Keratinocyte (primary cell): ENCODE measurements at regions not wholly inside any gene's neighbourhood (a gene's known extent, or its start where the extent isn't known, plus 50 kb on each side); places are given as distances from the start of the nearest gene placed in this dataset.

Source experiments
- DNase-seq: peaks from one replicate; pipeline ENCODE4 v3.0.0-alpha.2; 2011; ENCODE audit warnings: low read depth, missing footprints, low spot score
- FAIRE-seq: peaks from 2 replicates; lab custom pipeline; 2011; peaks lifted over from hg19 to GRCh38; lab: Jason Lieb, UNC
- H2AFZ ChIP-seq: 2 replicates; pipeline ENCODE4 v1.6.0; 2012; ENCODE audit warnings: low read length, control low read depth, inconsistent platforms; ENCODE audit not compliant: control insufficient read depth
- H3K27ac ChIP-seq: 2 replicates; pipeline ENCODE4 v1.5.1; 2011; ENCODE audit warnings: low read length; ENCODE audit not compliant: control insufficient read depth, insufficient read depth
- H3K27me3 ChIP-seq: 3 replicates; pipeline ENCODE4 v1.6.0; 2011; ENCODE audit warnings: low read length; ENCODE audit not compliant: control insufficient read depth, insufficient read depth; ENCODE audit errors: extremely low read depth
- H3K36me3 ChIP-seq, 2 experiments: 2 replicates in 1 of 2; 3 replicates in 1 of 2; pipeline ENCODE4 v1.5.1; 2011; ENCODE audit warnings: low read length in 2 of 2, mild to moderate bottlenecking in 1 of 2; ENCODE audit not compliant: control insufficient read depth in 2 of 2, insufficient read depth in 2 of 2; ENCODE audit errors: extremely low read depth in 1 of 2
- H3K4me1 ChIP-seq: 3 replicates; pipeline ENCODE4 v1.5.1; 2011; ENCODE audit warnings: low read length; ENCODE audit not compliant: control insufficient read depth, insufficient read depth; ENCODE audit errors: extremely low read depth
- H3K4me2 ChIP-seq: 3 replicates; pipeline ENCODE4 v1.6.0; 2011; ENCODE audit warnings: low read depth, low read length; ENCODE audit not compliant: control insufficient read depth, insufficient read depth; ENCODE audit errors: extremely low read depth
- H3K4me3 ChIP-seq, 3 experiments: fragments of 200-600 bp in 1 of 3; sonication (generic) in 1 of 3; 2 replicates in 2 of 3; 3 replicates in 1 of 3; pipeline ENCODE4 v1.5.1; 2011 to 2016; ENCODE audit warnings: low read length in 3 of 3, mild to moderate bottlenecking in 3 of 3, control low read depth in 2 of 3, inconsistent platforms in 1 of 3, low read depth in 1 of 3, mixed read lengths in 1 of 3, mixed run types in 1 of 3, moderate library complexity in 1 of 3; ENCODE audit not compliant: control insufficient read depth in 2 of 3, insufficient read depth in 2 of 3; ENCODE audit errors: extremely low read depth in 1 of 3
- H3K79me2 ChIP-seq: 2 replicates; pipeline ENCODE4 v1.6.0; 2012; ENCODE audit warnings: low read length; ENCODE audit not compliant: control insufficient read depth, insufficient read depth
- H3K9ac ChIP-seq: 3 replicates; pipeline ENCODE4 v1.6.0; 2011; ENCODE audit warnings: low read length; ENCODE audit not compliant: control insufficient read depth, insufficient read depth; ENCODE audit errors: extremely low read depth
- H3K9me1 ChIP-seq: 3 replicates; pipeline ENCODE4 v1.6.0; 2011; ENCODE audit warnings: low read length; ENCODE audit not compliant: control insufficient read depth, insufficient read depth; ENCODE audit errors: extremely low read depth
- H3K9me3 ChIP-seq: 2 replicates; pipeline ENCODE4 v1.5.1; 2012; ENCODE audit warnings: low read depth, low read length; ENCODE audit not compliant: control insufficient read depth
- H4K20me1 ChIP-seq: 3 replicates; pipeline ENCODE4 v1.6.0; 2011; ENCODE audit warnings: low read length; ENCODE audit not compliant: control insufficient read depth, insufficient read depth; ENCODE audit errors: extremely low read depth
- EZH2 ChIP-seq: IDR thresholded peaks from one replicate; pipeline ENCODE4 v1.6.1; 2012; ENCODE audit warnings: inconsistent platforms, mild to moderate bottlenecking, low read length, moderate library complexity
- dilution Hi-C: fragments of 300-500 bp; cut with MboI; formaldehyde crosslinking; loops from one replicate; pipeline ENCODE4 v1.7.0; 2020; ENCODE audit warnings: low sequenced_read_pairs; ENCODE audit not compliant: extremely low pct_ligation_motif_present
- TF ChIP-seq, protein P1 (sequence below), 3 experiments: IDR thresholded peaks in 1 of 3; conservative IDR thresholded peaks in 1 of 3; optimal IDR thresholded peaks in 1 of 3; 2 replicates in 2 of 3; 3 replicates in 1 of 3; pipeline versions ENCODE3 to v1.5.1; 2011; ENCODE audit warnings: low read length in 3 of 3, mild to moderate bottlenecking in 3 of 3, moderate library complexity in 2 of 3, control low read depth in 1 of 3, inconsistent platforms in 1 of 3; ENCODE audit not compliant: insufficient read depth in 2 of 3; ENCODE audit errors: extremely low read depth in 1 of 3

DNA sequence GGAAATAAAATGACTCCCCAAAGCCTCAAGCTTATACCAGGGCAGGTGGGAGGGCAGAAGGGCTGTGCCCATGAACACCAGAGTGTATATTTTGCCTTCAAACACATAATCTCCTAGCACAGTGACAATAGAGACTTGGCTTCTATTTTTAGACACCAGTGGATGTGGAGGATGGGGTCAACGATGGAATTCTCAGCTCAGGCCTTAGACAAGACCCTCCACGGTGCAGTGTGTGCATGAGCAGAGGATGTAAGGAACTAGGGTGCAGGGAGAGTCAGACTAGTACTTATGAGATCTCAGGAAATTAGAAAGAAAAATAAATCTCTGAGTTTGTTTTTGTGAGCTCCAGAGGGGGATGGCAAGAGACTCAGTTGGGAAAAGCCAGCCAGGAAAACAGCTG lies 113.6 kb upstream of the CADM1 start:
- DNase-seq = no peak
- no peak for FAIRE-seq
- Histone ChIP-seq H3K79me2 (no peaks in the 10 kb centered on the region), H3K36me3 (no peaks in the 10 kb centered on the region), H3K4me1 (peaks cover 7% of the 10 kb centered on the region), H3K27ac (no peak overlapping the region), H3K27me3 (no peaks in the 10 kb centered on the region), H2AFZ (no peak overlapping the region), H3K9ac (no peak overlapping the region), H3K9me3 (no peaks in the 10 kb centered on the region), H4K20me1 (no peaks in the 10 kb centered on the region), H3K9me1 (no peaks in the 10 kb centered on the region), H3K4me2 (no peak overlapping the region), H3K4me3 (no peak overlapping the region)
- dilution Hi-C loops = no loop called here
- TF ChIP-seq, protein P1, sequence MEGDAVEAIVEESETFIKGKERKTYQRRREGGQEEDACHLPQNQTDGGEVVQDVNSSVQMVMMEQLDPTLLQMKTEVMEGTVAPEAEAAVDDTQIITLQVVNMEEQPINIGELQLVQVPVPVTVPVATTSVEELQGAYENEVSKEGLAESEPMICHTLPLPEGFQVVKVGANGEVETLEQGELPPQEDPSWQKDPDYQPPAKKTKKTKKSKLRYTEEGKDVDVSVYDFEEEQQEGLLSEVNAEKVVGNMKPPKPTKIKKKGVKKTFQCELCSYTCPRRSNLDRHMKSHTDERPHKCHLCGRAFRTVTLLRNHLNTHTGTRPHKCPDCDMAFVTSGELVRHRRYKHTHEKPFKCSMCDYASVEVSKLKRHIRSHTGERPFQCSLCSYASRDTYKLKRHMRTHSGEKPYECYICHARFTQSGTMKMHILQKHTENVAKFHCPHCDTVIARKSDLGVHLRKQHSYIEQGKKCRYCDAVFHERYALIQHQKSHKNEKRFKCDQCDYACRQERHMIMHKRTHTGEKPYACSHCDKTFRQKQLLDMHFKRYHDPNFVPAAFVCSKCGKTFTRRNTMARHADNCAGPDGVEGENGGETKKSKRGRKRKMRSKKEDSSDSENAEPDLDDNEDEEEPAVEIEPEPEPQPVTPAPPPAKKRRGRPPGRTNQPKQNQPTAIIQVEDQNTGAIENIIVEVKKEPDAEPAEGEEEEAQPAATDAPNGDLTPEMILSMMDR (optimal IDR thresholded peaks at IDR 0.05 in 1 of 3, IDR thresholded peaks at IDR 0.05 in 1 of 3, conservative IDR thresholded peaks at IDR 0.05 in 1 of 3; ENCODE audit: extremely low read depth in 1 of 3, insufficient read depth in 2 of 3, low read length in 3 of 3) = no peak

DNA sequence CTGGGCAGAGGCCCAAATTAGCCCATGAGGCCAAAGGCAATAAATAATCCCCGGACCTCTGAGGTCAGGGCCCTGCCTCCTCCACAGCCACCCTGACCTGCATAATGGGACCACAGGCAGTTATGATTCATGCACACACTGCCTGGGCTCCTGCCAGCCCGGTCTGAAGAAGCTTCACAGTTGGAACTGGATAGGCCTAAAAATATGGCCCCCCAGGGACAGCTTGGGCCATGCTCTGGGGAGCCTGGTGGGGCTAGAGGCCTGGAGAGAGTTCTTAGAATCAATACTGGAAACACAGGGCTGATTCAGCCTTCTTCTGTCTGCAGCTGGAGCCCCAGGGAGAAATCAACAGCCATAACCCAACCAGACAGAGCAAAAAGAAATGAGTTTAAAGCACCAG lies 112.8 kb upstream of the CADM1 start:
- no peak overlapping the region for H2AFZ ChIP-seq
- no peak overlapping the region for H3K9ac ChIP-seq

More for the DNA sequence above, 112.8 kb upstream of the CADM1 start:
- no peaks in the 10 kb centered on the region for H3K4me1 ChIP-seq
- H3K36me3 ChIP-seq = no peaks in the 10 kb centered on the region
- DNase-seq (no peak), FAIRE-seq (no peak)
- H4K20me1 ChIP-seq = no peaks in the 10 kb centered on the region
- H3K4me3 ChIP-seq = no peak overlapping the region
- H3K27me3 ChIP-seq = no peaks in the 10 kb centered on the region
- no peaks in the 10 kb centered on the region for H3K79me2 ChIP-seq
- no peaks in the 10 kb centered on the region for H3K9me1 ChIP-seq
- TF ChIP-seq EZH2 = no peak
- TF ChIP-seq, protein P1 (optimal IDR thresholded peaks at IDR 0.05 in 1 of 3, IDR thresholded peaks at IDR 0.05 in 1 of 3, conservative IDR thresholded peaks at IDR 0.05 in 1 of 3; ENCODE audit: extremely low read depth in 1 of 3, insufficient read depth in 2 of 3, low read length in 3 of 3) = no peak
- dilution Hi-C loops = no loop called here
- H3K9me3 ChIP-seq = no peaks in the 10 kb centered on the region
- no peak overlapping the region for H3K27ac ChIP-seq
- no peak overlapping the region for H3K4me2 ChIP-seq
